ENCODE measurements at regions not wholly inside any gene's neighbourhood (a gene's known extent, or its start where the extent isn't known, plus 50 kb on each side); places are given as distances from the start of the nearest gene placed in this dataset.

GRCh38 chr12:114916541-114916940 lies 232.6 kb upstream of the TBX3 start:
- no peak for DNase-seq (ENCODE audit: low spot score)

- no peak for DNase-seq (ENCODE audit: low spot score)
These were observed 232.1 kb upstream of the TBX3 start for GRCh38 chr12:114916124-114916523.

GRCh38 chr12:114913871-114914801 lies 230.2 kb upstream of the TBX3 start:
- DNase-seq (ENCODE audit: low spot score), result peak; percentile 90

GRCh38 chr12:114912811-114913210 lies 228.8 kb upstream of the TBX3 start:
- DNase-seq (ENCODE audit: low spot score), result no peak

GRCh38 chr12:114911196-114911595 lies 227.2 kb upstream of the TBX3 start:
- no peak for DNase-seq (ENCODE audit: low spot score)

GRCh38 chr12:114904254-114905003 lies 220.5 kb upstream of the TBX3 start:
- DNase-seq (ENCODE audit: low spot score), result no peak

GRCh38 chr12:114903083-114903691 lies 219.2 kb upstream of the TBX3 start:
- DNase-seq (ENCODE audit: low spot score), result no peak

GRCh38 chr12:114902665-114903064 lies 218.7 kb upstream of the TBX3 start:
- no peak for DNase-seq (ENCODE audit: low spot score)

GRCh38 chr12:114901316-114901715 lies 217.3 kb upstream of the TBX3 start:
- no peak for DNase-seq (ENCODE audit: low spot score)

GRCh38 chr12:114898159-114898558 lies 214.2 kb upstream of the TBX3 start:
- DNase-seq (ENCODE audit: low spot score), result no peak

GRCh38 chr12:114895827-114896226 lies 211.9 kb upstream of the TBX3 start:
- no peak for DNase-seq (ENCODE audit: low spot score)

GRCh38 chr12:114895081-114895480 lies 211.1 kb upstream of the TBX3 start:
- DNase-seq (ENCODE audit: low spot score), result no peak

- DNase-seq (ENCODE audit: low spot score), result no peak
These were observed 210.1 kb upstream of the TBX3 start for GRCh38 chr12:114894076-114894475.

GRCh38 chr12:114888928-114889584 lies 205.1 kb upstream of the TBX3 start:
- DNase-seq (ENCODE audit: low spot score), result no peak

GRCh38 chr12:114888448-114888847 lies 204.5 kb upstream of the TBX3 start:
- no peak for DNase-seq (ENCODE audit: low spot score)

GRCh38 chr12:114885501-114885900 lies 201.5 kb upstream of the TBX3 start:
- DNase-seq (ENCODE audit: low spot score), result no peak

- no peak for DNase-seq (ENCODE audit: low spot score)
These were observed 200.6 kb upstream of the TBX3 start for GRCh38 chr12:114884575-114884974.

- DNase-seq (ENCODE audit: low spot score), result no peak
These were observed 198.1 kb upstream of the TBX3 start for GRCh38 chr12:114882083-114882482.

GRCh38 chr12:114879354-114879753 lies 195.4 kb upstream of the TBX3 start:
- DNase-seq (ENCODE audit: low spot score), result no peak

- no peak for DNase-seq (ENCODE audit: low spot score)
These were observed 194.8 kb upstream of the TBX3 start for GRCh38 chr12:114878781-114879180.

- DNase-seq (ENCODE audit: low spot score), result no peak
These were observed 193.1 kb upstream of the TBX3 start for GRCh38 chr12:114876968-114877680.
